Upper lobe of left lung (tissue), 4 donors: ENCODE measurements at regions not wholly inside any gene's neighbourhood (a gene's known extent, or its start where the extent isn't known, plus 50 kb on each side); places are given as distances from the start of the nearest gene placed in this dataset.

Experiments used
- EP300 ChIP-seq, 4 donors: sonication (generic); formaldehyde crosslinking; IDR thresholded peaks; one replicate each; pipeline ENCODE4 v1.5.1; 2017; ENCODE audit warnings: antibody characterized with exemption in 4 of 4, control low read depth in 2 of 4
- POLR2A ChIP-seq, 4 donors: fragments of 450-650 bp; IDR thresholded peaks; one replicate each; pipeline ENCODE4 v1.5.1; 2016 to 2017; ENCODE audit warnings: antibody characterized with exemption in 4 of 4, mild to moderate bottlenecking in 2 of 4
- POLR2AphosphoS5 ChIP-seq, 2 donors: sonication (generic); formaldehyde crosslinking; IDR thresholded peaks; one replicate each; pipeline ENCODE4 v1.5.1; 2017; ENCODE audit warnings: antibody characterized with exemption in 2 of 2
- TF ChIP-seq, protein P1 (sequence below), 6 experiments: fragments of 450-650 bp in 4 of 6; fragments of 200-600 bp in 2 of 6; sonication (generic) in 2 of 6; IDR thresholded peaks; one replicate each; pipeline ENCODE4 v1.5.1; 2016 to 2019; ENCODE audit warnings: antibody characterized with exemption in 6 of 6

DNA sequence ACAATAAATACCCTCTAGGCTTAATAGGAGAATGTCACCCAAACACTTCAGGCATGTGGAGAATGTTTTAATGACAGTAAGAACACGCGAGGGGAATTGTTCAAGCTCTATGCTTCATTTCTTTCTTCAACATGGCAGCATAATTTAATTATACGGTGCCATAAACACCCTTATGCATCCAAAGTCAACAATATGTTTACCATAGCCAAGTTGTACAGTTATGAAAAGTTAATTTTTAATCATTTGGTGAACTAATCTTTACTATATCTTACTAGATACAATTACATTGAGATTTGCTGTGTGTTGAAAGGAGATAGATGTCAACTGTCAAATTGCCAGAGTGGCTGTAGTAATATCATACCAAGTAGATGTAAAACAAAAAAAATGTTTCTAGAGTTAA lies 185.9 kb upstream of the NBEA start:
- TF ChIP-seq, protein P1, sequence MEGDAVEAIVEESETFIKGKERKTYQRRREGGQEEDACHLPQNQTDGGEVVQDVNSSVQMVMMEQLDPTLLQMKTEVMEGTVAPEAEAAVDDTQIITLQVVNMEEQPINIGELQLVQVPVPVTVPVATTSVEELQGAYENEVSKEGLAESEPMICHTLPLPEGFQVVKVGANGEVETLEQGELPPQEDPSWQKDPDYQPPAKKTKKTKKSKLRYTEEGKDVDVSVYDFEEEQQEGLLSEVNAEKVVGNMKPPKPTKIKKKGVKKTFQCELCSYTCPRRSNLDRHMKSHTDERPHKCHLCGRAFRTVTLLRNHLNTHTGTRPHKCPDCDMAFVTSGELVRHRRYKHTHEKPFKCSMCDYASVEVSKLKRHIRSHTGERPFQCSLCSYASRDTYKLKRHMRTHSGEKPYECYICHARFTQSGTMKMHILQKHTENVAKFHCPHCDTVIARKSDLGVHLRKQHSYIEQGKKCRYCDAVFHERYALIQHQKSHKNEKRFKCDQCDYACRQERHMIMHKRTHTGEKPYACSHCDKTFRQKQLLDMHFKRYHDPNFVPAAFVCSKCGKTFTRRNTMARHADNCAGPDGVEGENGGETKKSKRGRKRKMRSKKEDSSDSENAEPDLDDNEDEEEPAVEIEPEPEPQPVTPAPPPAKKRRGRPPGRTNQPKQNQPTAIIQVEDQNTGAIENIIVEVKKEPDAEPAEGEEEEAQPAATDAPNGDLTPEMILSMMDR (IDR thresholded peaks at IDR 0.05): no peak
- TF ChIP-seq EP300 (IDR thresholded peaks at IDR 0.05) (no peak), POLR2A (IDR thresholded peaks at IDR 0.05) (no peak), POLR2AphosphoS5 (IDR thresholded peaks at IDR 0.05) (no peak)
